SK-N-SH treated with all-trans-retinoic acid at 6 μM for 48 hours (cell line): ENCODE measurements at regions not wholly inside any gene's neighbourhood (a gene's known extent, or its start where the extent isn't known, plus 50 kb on each side); places are given as distances from the start of the nearest gene placed in this dataset.

Experiments used
- ATAC-seq: fragments of 200-7000 bp; cut with Tn5 transposase; 3 replicates; pipeline ENCODE4 v1.9.1; 2020; ENCODE audit warnings: mild to moderate bottlenecking, moderate library complexity
- ARNTL ChIP-seq: fragments of 450-650 bp; formaldehyde crosslinking; IDR thresholded peaks from 2 replicates; pipeline ENCODE4 v1.5.0; 2020; ENCODE audit warnings: low read depth, mild to moderate bottlenecking, moderate library complexity, borderline replicate concordance
- BACH2 ChIP-seq: fragments of 250-450 bp; sonication (Bioruptor Pico); IDR thresholded peaks from 2 replicates; pipeline ENCODE4 v1.9.0; 2021; ENCODE audit warnings: mild to moderate bottlenecking, borderline replicate concordance
- CREB5 ChIP-seq: fragments of 250-450 bp; sonication (Bioruptor Pico); IDR thresholded peaks from 2 replicates; pipeline ENCODE4 v1.5.1; 2020; ENCODE audit warnings: low read depth, mild to moderate bottlenecking, moderate library complexity
- CSDC2 ChIP-seq: fragments of 250-450 bp; sonication (Bioruptor Pico); IDR thresholded peaks from 2 replicates; pipeline ENCODE4 v1.5.0; 2020; ENCODE audit warnings: mild to moderate bottlenecking, moderate library complexity
- CSRNP3 ChIP-seq: fragments of 250-450 bp; sonication (Bioruptor Pico); IDR thresholded peaks from 2 replicates; pipeline ENCODE4 v1.5.1; 2021; ENCODE audit warnings: mild to moderate bottlenecking, moderate library complexity
- ESRRG ChIP-seq: fragments of 250-450 bp; sonication (Bioruptor Pico); IDR thresholded peaks from 2 replicates; pipeline ENCODE4 v1.6.1; 2021; ENCODE audit warnings: mild to moderate bottlenecking
- GLIS3 ChIP-seq: fragments of 250-450 bp; sonication (Bioruptor Pico); IDR thresholded peaks from 2 replicates; pipeline ENCODE4 v1.5.0; 2020; ENCODE audit warnings: mild to moderate bottlenecking, moderate library complexity
- ISL1 ChIP-seq: fragments of 250-450 bp; sonication (Bioruptor Pico); IDR thresholded peaks from 2 replicates; pipeline ENCODE4 v2.1.2; 2022; ENCODE audit warnings: mild to moderate bottlenecking, moderate library complexity
- OSR1 ChIP-seq: fragments of 250-450 bp; sonication (Bioruptor Pico); IDR thresholded peaks from 2 replicates; pipeline ENCODE4 v1.8.0; 2022; ENCODE audit warnings: moderate library complexity, mild to moderate bottlenecking, inconsistent platforms
- PATZ1 ChIP-seq: fragments of 250-450 bp; sonication (Bioruptor Pico); IDR thresholded peaks from 2 replicates; pipeline ENCODE4 v1.8.0; 2020; ENCODE audit warnings: mild to moderate bottlenecking, moderate library complexity, borderline replicate concordance
- POU6F1 ChIP-seq: fragments of 250-450 bp; sonication (Bioruptor Pico); IDR thresholded peaks from 2 replicates; pipeline ENCODE4 v1.8.0; 2021; ENCODE audit warnings: low read depth, mild to moderate bottlenecking, moderate library complexity, borderline replicate concordance
- PPARA ChIP-seq: fragments of 250-450 bp; sonication (Bioruptor Pico); IDR thresholded peaks from 2 replicates; pipeline ENCODE4 v1.5.0; 2020; ENCODE audit warnings: mild to moderate bottlenecking, borderline replicate concordance
- RARB ChIP-seq: fragments of 250-450 bp; sonication (Bioruptor Pico); IDR thresholded peaks from 2 replicates; pipeline ENCODE4 v1.8.0; 2021; ENCODE audit warnings: mild to moderate bottlenecking, moderate library complexity
- SNAI2 ChIP-seq: fragments of 250-450 bp; sonication (Bioruptor Pico); IDR thresholded peaks from 2 replicates; pipeline ENCODE4 v1.5.0; 2020; ENCODE audit warnings: mild to moderate bottlenecking, moderate library complexity
- TOX ChIP-seq: fragments of 250-450 bp; sonication (Bioruptor Pico); IDR thresholded peaks from 2 replicates; pipeline ENCODE4 v1.8.0; 2021; ENCODE audit warnings: mild to moderate bottlenecking, moderate library complexity, borderline replicate concordance
- TSHZ2 ChIP-seq: fragments of 250-450 bp; sonication (Bioruptor Pico); IDR thresholded peaks from 2 replicates; pipeline ENCODE4 v1.5.0; 2020; ENCODE audit warnings: mild to moderate bottlenecking, moderate library complexity
- ZC3H10 ChIP-seq: fragments of 250-450 bp; sonication (Bioruptor Pico); IDR thresholded peaks from 2 replicates; pipeline ENCODE4 v1.5.1; 2021; ENCODE audit warnings: mild to moderate bottlenecking, moderate library complexity
- ZFP3 ChIP-seq: fragments of 250-450 bp; sonication (Bioruptor Pico); IDR thresholded peaks from 2 replicates; pipeline ENCODE4 v1.5.0; 2020; ENCODE audit warnings: mild to moderate bottlenecking, moderate library complexity
- ZFP30 ChIP-seq: fragments of 450-650 bp; formaldehyde crosslinking; IDR thresholded peaks from 2 replicates; pipeline ENCODE4 v1.5.0; 2022; ENCODE audit warnings: mild to moderate bottlenecking, moderate library complexity
- ZNF565 ChIP-seq: fragments of 450-650 bp; formaldehyde crosslinking; conservative IDR thresholded peaks from 2 replicates; pipeline ENCODE4 v1.5.0; 2020; ENCODE audit warnings: low read depth, mild to moderate bottlenecking, moderate library complexity
- ZNF70 ChIP-seq: fragments of 450-650 bp; formaldehyde crosslinking; IDR thresholded peaks from 2 replicates; pipeline ENCODE4 v1.5.0; 2020; ENCODE audit warnings: mild to moderate bottlenecking, moderate library complexity
- ZNF8 ChIP-seq: fragments of 450-650 bp; formaldehyde crosslinking; IDR thresholded peaks from 2 replicates; pipeline ENCODE4 v1.5.0; 2020; ENCODE audit warnings: mild to moderate bottlenecking, moderate library complexity

GRCh38 chr14:53703457-53703856, 253.2 kb downstream of the BMP4 start (continued):
- no peak for TF ChIP-seq BACH2 (CRISPR knock-in tag)

- TF ChIP-seq GLIS3 (no peak), ZNF70 (no peak), CSDC2 (CRISPR knock-in tag) (no peak), CSRNP3 (CRISPR knock-in tag) (no peak), ESRRG (CRISPR knock-in tag) (no peak), CREB5 (no peak), POU6F1 (CRISPR knock-in tag) (no peak), RARB (CRISPR knock-in tag) (no peak), ARNTL (no peak), TOX (CRISPR knock-in tag) (no peak), PATZ1 (CRISPR knock-in tag) (no peak), BACH2 (CRISPR knock-in tag) (no peak), ZC3H10 (no peak), SNAI2 (CRISPR knock-in tag) (no peak), PPARA (no peak), OSR1 (CRISPR knock-in tag) (no peak), ZFP30 (no peak), ZNF8 (CRISPR knock-in tag) (no peak), TSHZ2 (CRISPR knock-in tag) (no peak), ZNF565 (CRISPR knock-in tag) (no peak)
- no peak for ATAC-seq
These were observed 255.3 kb downstream of the BMP4 start for GRCh38 chr14:53701108-53701875.

GRCh38 chr14:53696217-53696965, 260.2 kb downstream of the BMP4 start:
- no peak for ATAC-seq
- TF ChIP-seq BACH2 (CRISPR knock-in tag) = no peak
- no peak for TF ChIP-seq POU6F1 (CRISPR knock-in tag)
- TF ChIP-seq ZFP30 = no peak
- no peak for TF ChIP-seq ZFP3 (CRISPR knock-in tag)
- TF ChIP-seq ISL1 = no peak
- TF ChIP-seq SNAI2 (CRISPR knock-in tag) = no peak
- TF ChIP-seq RARB (CRISPR knock-in tag) = no peak
- TF ChIP-seq, all 23 proteins: peak for 0
